IMR-90 (cell line): ENCODE measurements at regions not wholly inside any gene's neighbourhood (a gene's known extent, or its start where the extent isn't known, plus 50 kb on each side); places are given as distances from the start of the nearest gene placed in this dataset.

ENCODE experiments used
- BHLHE40 ChIP-seq: fragments of 150-350 bp; IDR thresholded peaks from 2 replicates; pipeline ENCODE4 v1.6.1; 2016; ENCODE audit warnings: mild to moderate bottlenecking, low read depth, low read length
- CEBPB ChIP-seq: IDR thresholded peaks from 2 replicates; pipeline ENCODE4 v1.6.1; 2012; ENCODE audit warnings: low read depth, low read length, improper control_type of control experiment
- MAZ ChIP-seq: IDR thresholded peaks from 2 replicates; pipeline ENCODE4 v1.6.1; 2012; ENCODE audit warnings: low read depth, mild to moderate bottlenecking, low read length, improper control_type of control experiment, moderate library complexity, borderline replicate concordance
- MXI1 ChIP-seq: IDR thresholded peaks from 2 replicates; pipeline ENCODE4 v1.6.1; 2012; ENCODE audit warnings: low read depth, mild to moderate bottlenecking, low read length, moderate library complexity, borderline replicate concordance
- NFE2L2 ChIP-seq: fragments of 150-350 bp; IDR thresholded peaks from 2 replicates; pipeline ENCODE4 v1.6.1; 2016; ENCODE audit warnings: low read depth, mild to moderate bottlenecking, low read length
- POLR2A ChIP-seq: IDR thresholded peaks from 2 replicates; pipeline ENCODE4 v1.6.1; 2012; ENCODE audit warnings: mild to moderate bottlenecking, low read depth, low read length
- RCOR1 ChIP-seq: IDR thresholded peaks from 2 replicates; pipeline ENCODE4 v1.6.1; 2012; ENCODE audit warnings: mild to moderate bottlenecking, low read length, improper control_type of control experiment; ENCODE audit not compliant: insufficient replicate concordance
- RFX5 ChIP-seq: IDR thresholded peaks from 2 replicates; pipeline ENCODE4 v1.8.0; 2012; ENCODE audit warnings: low read depth, mild to moderate bottlenecking, low read length, moderate library complexity
- SMC3 ChIP-seq: fragments of 150-350 bp; IDR thresholded peaks from 2 replicates; pipeline ENCODE4 v1.6.1; 2016; ENCODE audit warnings: low read depth, mild to moderate bottlenecking, antibody characterized with exemption, low read length, moderate library complexity
- TF ChIP-seq, protein P1 (sequence below): conservative IDR thresholded peaks from 2 replicates; pipeline ENCODE4 v1.5.1; 2012; ENCODE audit warnings: mild to moderate bottlenecking, low read depth, low read length, improper control_type of control experiment

DNA sequence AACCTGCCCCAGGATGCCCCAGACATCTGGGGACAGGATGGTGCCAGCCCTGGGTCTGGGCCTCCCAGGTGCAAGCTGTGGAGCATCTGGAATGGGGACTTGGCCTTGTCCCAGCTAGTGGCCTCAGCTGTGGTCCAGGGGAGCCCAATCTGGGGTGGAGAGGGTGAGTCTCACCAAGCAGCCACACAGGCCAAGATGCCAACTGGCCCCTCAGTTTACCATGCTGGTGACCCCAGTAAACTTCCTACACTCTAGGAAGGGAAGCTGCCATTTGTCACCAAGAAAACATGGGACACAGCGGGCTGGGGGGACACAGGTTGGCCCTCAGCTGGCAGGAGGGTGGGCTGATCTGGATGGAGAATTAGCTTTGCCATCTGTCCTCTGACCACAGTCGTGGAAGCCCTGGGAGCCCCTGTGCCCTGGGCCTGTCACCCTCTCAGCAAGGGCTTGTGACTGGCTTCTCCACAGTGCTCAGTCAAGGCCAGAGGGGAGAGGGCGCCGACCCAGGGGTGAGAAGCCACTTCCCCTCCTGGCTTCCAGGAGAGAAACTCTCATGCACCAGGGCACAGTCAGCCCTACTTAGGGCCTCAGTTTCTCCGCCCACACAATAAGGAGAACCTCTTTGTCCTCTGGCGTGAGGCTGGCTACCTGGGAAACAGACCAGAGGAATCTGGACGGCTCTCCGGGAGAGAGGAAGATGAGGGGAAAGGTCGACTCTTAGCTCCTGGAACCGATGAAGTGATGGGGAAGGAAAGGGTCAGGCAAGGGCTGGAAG, 126.4 kb upstream of the SMURF2 start:
- TF ChIP-seq, protein P1, sequence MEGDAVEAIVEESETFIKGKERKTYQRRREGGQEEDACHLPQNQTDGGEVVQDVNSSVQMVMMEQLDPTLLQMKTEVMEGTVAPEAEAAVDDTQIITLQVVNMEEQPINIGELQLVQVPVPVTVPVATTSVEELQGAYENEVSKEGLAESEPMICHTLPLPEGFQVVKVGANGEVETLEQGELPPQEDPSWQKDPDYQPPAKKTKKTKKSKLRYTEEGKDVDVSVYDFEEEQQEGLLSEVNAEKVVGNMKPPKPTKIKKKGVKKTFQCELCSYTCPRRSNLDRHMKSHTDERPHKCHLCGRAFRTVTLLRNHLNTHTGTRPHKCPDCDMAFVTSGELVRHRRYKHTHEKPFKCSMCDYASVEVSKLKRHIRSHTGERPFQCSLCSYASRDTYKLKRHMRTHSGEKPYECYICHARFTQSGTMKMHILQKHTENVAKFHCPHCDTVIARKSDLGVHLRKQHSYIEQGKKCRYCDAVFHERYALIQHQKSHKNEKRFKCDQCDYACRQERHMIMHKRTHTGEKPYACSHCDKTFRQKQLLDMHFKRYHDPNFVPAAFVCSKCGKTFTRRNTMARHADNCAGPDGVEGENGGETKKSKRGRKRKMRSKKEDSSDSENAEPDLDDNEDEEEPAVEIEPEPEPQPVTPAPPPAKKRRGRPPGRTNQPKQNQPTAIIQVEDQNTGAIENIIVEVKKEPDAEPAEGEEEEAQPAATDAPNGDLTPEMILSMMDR, result no peak
- TF ChIP-seq MAZ (no peak), POLR2A (no peak), NFE2L2 (no peak), CEBPB (no peak), BHLHE40 (no peak), SMC3 (no peak), RFX5 (no peak), RCOR1 (no peak), MXI1 (no peak)
